Parathyroid adenoma (tissue), 2 donors: ENCODE measurements at regions not wholly inside any gene's neighbourhood (a gene's known extent, or its start where the extent isn't known, plus 50 kb on each side); places are given as distances from the start of the nearest gene placed in this dataset.

Experiments used
- H2AFZ ChIP-seq: fragments of 300-600 bp; sonication (generic); one replicate; pipeline ENCODE4 v1.7.0; 2017; ENCODE audit warnings: antibody characterized with exemption, mild to moderate bottlenecking
- H3K27ac ChIP-seq: fragments of 300-600 bp; sonication (generic); one replicate; pipeline ENCODE4 v1.7.0; 2017
- H3K27me3 ChIP-seq: fragments of 300-600 bp; sonication (generic); one replicate; pipeline ENCODE4 v1.7.0; 2017; ENCODE audit warnings: low read length; ENCODE audit not compliant: control insufficient read depth, insufficient read depth
- H3K36me3 ChIP-seq: fragments of 300-600 bp; sonication (generic); one replicate; pipeline ENCODE4 v1.7.0; 2017; ENCODE audit warnings: low read length; ENCODE audit not compliant: control insufficient read depth, insufficient read depth
- H3K4me1 ChIP-seq: fragments of 300-600 bp; sonication (generic); one replicate; pipeline ENCODE4 v1.7.0; 2017; ENCODE audit warnings: control low read depth
- H3K4me2 ChIP-seq: fragments of 300-600 bp; sonication (generic); one replicate; pipeline ENCODE4 v1.7.0; 2017; ENCODE audit warnings: low read length
- H3K4me3 ChIP-seq: fragments of 300-600 bp; sonication (generic); one replicate; pipeline ENCODE4 v1.7.0; 2017; ENCODE audit warnings: low read depth, low read length
- H3K79me2 ChIP-seq: fragments of 300-600 bp; sonication (generic); one replicate; pipeline ENCODE4 v1.7.0; 2017; ENCODE audit warnings: control low read depth
- H3K9ac ChIP-seq: fragments of 300-600 bp; sonication (generic); one replicate; pipeline ENCODE4 v1.7.0; 2017; ENCODE audit warnings: mild to moderate bottlenecking
- H3K9me3 ChIP-seq: fragments of 300-600 bp; sonication (generic); one replicate; pipeline ENCODE4 v1.7.0; 2017; ENCODE audit warnings: low read length; ENCODE audit not compliant: control insufficient read depth
- CTCF ChIP-seq: fragments of 300-600 bp; sonication (generic); IDR thresholded peaks from one replicate; pipeline ENCODE4 v1.7.0; 2017; ENCODE audit warnings: antibody characterized with exemption, mild to moderate bottlenecking
- donor health status: primary hyperparathyroidism.

- Histone ChIP-seq H3K27me3 (no peaks in the 10 kb centered on the region), H3K36me3 (no peaks in the 10 kb centered on the region), H3K4me2 (no peak overlapping the region), H3K4me1 (no peaks in the 10 kb centered on the region), H3K27ac (no peak overlapping the region), H3K9ac (no peak overlapping the region), H3K4me3 (no peak overlapping the region), H2AFZ (no peak overlapping the region), H3K9me3 (no peaks in the 10 kb centered on the region), H3K79me2 (no peaks in the 10 kb centered on the region)
- no peak for TF ChIP-seq CTCF
Measured at GRCh38 chr4:81919223-81919622, 447.5 kb upstream of the RASGEF1B start.

DNA sequence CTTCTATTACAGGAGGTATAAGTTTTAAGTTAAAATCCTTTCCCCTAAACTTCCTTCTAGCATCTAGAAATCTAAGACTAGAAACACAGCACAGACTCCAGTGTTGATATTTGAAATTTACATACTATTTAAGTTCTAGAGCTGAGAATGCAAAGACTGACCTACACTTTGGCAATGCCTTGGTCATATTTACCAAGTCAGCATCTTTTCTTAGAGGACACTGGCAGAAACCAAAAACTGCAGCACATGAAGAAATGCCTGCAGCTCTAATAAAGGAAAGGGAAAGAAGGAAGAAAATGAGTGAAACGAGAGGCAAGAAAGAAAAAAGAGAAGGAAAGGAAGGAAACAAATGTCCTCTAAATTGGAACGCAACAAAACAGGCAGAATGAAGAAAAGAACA is 443.7 kb upstream of the RASGEF1B start:
- no peak for TF ChIP-seq CTCF
- H3K4me1 ChIP-seq: no peaks in the 10 kb centered on the region
- H3K4me2 ChIP-seq: no peak overlapping the region
- no peaks in the 10 kb centered on the region for H3K27me3 ChIP-seq
- no peak overlapping the region for H3K27ac ChIP-seq
- no peak overlapping the region for H3K9ac ChIP-seq
- no peak overlapping the region for H2AFZ ChIP-seq
- H3K36me3 ChIP-seq: no peaks in the 10 kb centered on the region
- H3K9me3 ChIP-seq: no peaks in the 10 kb centered on the region
- no peaks in the 10 kb centered on the region for H3K79me2 ChIP-seq
- H3K4me3 ChIP-seq: no peak overlapping the region

DNA sequence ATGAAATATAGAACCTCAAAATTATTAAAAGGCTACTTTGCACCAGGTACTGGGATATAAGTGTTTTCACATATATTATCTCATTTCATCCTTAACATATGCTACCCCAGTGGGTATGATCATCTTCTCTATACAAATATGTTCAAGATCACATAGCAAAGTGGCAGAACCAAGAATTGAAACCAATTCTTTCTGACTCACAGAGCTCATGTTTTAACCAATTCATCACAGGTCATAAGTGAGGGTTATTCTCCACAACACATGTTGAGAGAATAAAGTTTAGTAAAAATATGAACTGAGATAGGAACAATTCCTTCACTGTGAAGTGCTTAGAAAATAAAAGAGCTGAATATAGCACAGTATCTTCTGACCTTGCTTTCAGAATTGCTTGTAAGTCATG is 442.9 kb upstream of the RASGEF1B start:
- no peaks in the 10 kb centered on the region for H3K9me3 ChIP-seq
- no peak overlapping the region for H3K9ac ChIP-seq
- no peak overlapping the region for H2AFZ ChIP-seq
- no peak for TF ChIP-seq CTCF
- no peak overlapping the region for H3K27ac ChIP-seq
- no peaks in the 10 kb centered on the region for H3K4me1 ChIP-seq
- H3K4me2 ChIP-seq: no peak overlapping the region
- no peaks in the 10 kb centered on the region for H3K79me2 ChIP-seq
- H3K27me3 ChIP-seq: no peaks in the 10 kb centered on the region
- no peaks in the 10 kb centered on the region for H3K36me3 ChIP-seq
- H3K4me3 ChIP-seq: no peak overlapping the region

- H3K36me3 ChIP-seq: no peaks in the 10 kb centered on the region
- no peak overlapping the region for H3K4me3 ChIP-seq
- TF ChIP-seq CTCF: peak; percentile 28
- H2AFZ ChIP-seq: no peak overlapping the region
- no peak overlapping the region for H3K27ac ChIP-seq
- H3K4me2 ChIP-seq: no peak overlapping the region
- no peak overlapping the region for H3K9ac ChIP-seq
- no peaks in the 10 kb centered on the region for H3K27me3 ChIP-seq
- H3K79me2 ChIP-seq: no peaks in the 10 kb centered on the region
- H3K4me1 ChIP-seq: no peaks in the 10 kb centered on the region
- H3K9me3 ChIP-seq: no peaks in the 10 kb centered on the region
Measured at GRCh38 chr4:81913427-81913879, 441.7 kb upstream of the RASGEF1B start.

DNA sequence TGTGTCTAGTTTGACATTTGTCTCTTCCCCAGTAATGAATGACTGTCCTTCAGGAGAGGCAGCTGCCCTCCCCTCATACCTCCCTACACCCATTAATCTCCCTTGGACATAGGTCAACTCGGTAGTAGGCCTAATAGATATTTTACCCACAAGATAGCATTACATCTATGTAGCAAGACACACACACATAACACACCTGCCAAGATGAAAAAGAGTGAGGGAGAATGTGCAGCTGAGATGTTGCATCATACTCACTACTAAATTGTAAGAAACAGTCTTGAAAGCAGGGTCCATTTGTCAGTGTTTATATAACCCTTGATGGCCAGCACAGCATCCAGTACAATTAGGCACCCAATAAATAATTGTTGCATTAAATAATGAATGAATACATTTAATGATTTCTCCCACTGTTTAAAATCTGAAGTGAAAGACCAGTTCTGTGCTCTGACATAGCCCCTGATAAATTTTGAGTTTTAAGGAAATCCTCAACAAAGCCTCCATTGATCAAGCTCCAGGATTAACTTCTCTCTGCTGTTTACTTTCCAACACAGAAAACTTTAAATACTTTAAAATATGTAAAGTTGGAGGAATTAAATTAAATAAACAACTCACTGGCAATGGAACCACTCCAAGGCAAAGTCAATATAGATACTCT is 440.8 kb upstream of the RASGEF1B start:
- H3K79me2 ChIP-seq: no peaks in the 10 kb centered on the region
- H3K9me3 ChIP-seq: no peaks in the 10 kb centered on the region
- no peak overlapping the region for H3K4me3 ChIP-seq
- no peak overlapping the region for H2AFZ ChIP-seq
- H3K36me3 ChIP-seq: no peaks in the 10 kb centered on the region
- H3K4me1 ChIP-seq: no peaks in the 10 kb centered on the region
- no peak for TF ChIP-seq CTCF
- no peak overlapping the region for H3K27ac ChIP-seq
- H3K9ac ChIP-seq: no peak overlapping the region
- H3K4me2 ChIP-seq: no peak overlapping the region
- no peaks in the 10 kb centered on the region for H3K27me3 ChIP-seq
